ENCODE measurements at regions not wholly inside any gene's neighbourhood (a gene's known extent, or its start where the extent isn't known, plus 50 kb on each side); places are given as distances from the start of the nearest gene placed in this dataset.

GRCh38 chr5:174609116-174609515, 115.3 kb upstream of the MSX2 start:
- no peaks in the 10 kb centered on the region for H3K9me3 ChIP-seq
- H3K4me1 ChIP-seq, result peaks cover 18% of the 10 kb centered on the region
- peaks cover 4% of the 10 kb centered on the region for H3K27me3 ChIP-seq
- TF ChIP-seq POLR2A (IDR thresholded peaks at IDR 0.05) (no peak), EP300 (IDR thresholded peaks at IDR 0.05) (no peak), CTCF (IDR thresholded peaks at IDR 0.05) (no peak), POLR2AphosphoS5 (IDR thresholded peaks at IDR 0.05) (no peak)
- no peak overlapping the region for H3K27ac ChIP-seq
- no peaks in the 10 kb centered on the region for H3K36me3 ChIP-seq
- 30% methylated on average over 3 of the region's 14 CpGs for WGBS
- peak overlapping the region; percentile 6 for H3K4me3 ChIP-seq
- DNase-seq (ENCODE audit: low spot score in 2 of 2), result no peak

GRCh38 chr5:174610968-174611367, 113.4 kb upstream of the MSX2 start:
- DNase-seq (ENCODE audit: low spot score in 2 of 2), result no peak
- Histone ChIP-seq H3K4me1 (peaks cover 18% of the 10 kb centered on the region), H3K27me3 (peaks cover 8% of the 10 kb centered on the region), H3K36me3 (no peaks in the 10 kb centered on the region), H3K4me3 (no peak overlapping the region), H3K9me3 (no peaks in the 10 kb centered on the region), H3K27ac (no peak overlapping the region)
- TF ChIP-seq CTCF (IDR thresholded peaks at IDR 0.05), result no peak
- no peak for TF ChIP-seq POLR2AphosphoS5 (IDR thresholded peaks at IDR 0.05)
- no peak for TF ChIP-seq POLR2A (IDR thresholded peaks at IDR 0.05)
- TF ChIP-seq EP300 (IDR thresholded peaks at IDR 0.05), result no peak
- 40% methylated on average over 8 of the region's 8 CpGs for WGBS

- 36% methylated on average over 2 of the region's 2 CpGs for WGBS
- Histone ChIP-seq H3K4me3 (no peak overlapping the region), H3K9me3 (no peaks in the 10 kb centered on the region), H3K4me1 (peaks cover 18% of the 10 kb centered on the region), H3K27me3 (peaks cover 5% of the 10 kb centered on the region), H3K36me3 (no peaks in the 10 kb centered on the region), H3K27ac (no peak overlapping the region)
- no peak for DNase-seq (ENCODE audit: low spot score in 2 of 2)
- TF ChIP-seq POLR2AphosphoS5 (IDR thresholded peaks at IDR 0.05) (no peak), CTCF (IDR thresholded peaks at IDR 0.05) (no peak), POLR2A (IDR thresholded peaks at IDR 0.05) (no peak), EP300 (IDR thresholded peaks at IDR 0.05) (no peak)
Observed at GRCh38 chr5:174612686-174613085, 111.7 kb upstream of the MSX2 start.

- no peak for DNase-seq (ENCODE audit: low spot score in 2 of 2)
- Histone ChIP-seq H3K36me3 (no peaks in the 10 kb centered on the region), H3K27ac (no peak overlapping the region), H3K27me3 (peaks cover 17% of the 10 kb centered on the region), H3K4me1 (peaks cover 12% of the 10 kb centered on the region), H3K4me3 (no peak overlapping the region), H3K9me3 (no peaks in the 10 kb centered on the region)
- TF ChIP-seq EP300 (IDR thresholded peaks at IDR 0.05) (no peak), POLR2A (IDR thresholded peaks at IDR 0.05) (no peak), POLR2AphosphoS5 (IDR thresholded peaks at IDR 0.05) (no peak), CTCF (IDR thresholded peaks at IDR 0.05) (no peak)
- 91% methylated on average over 2 of the region's 2 CpGs for WGBS
Observed at GRCh38 chr5:174614500-174615135, 109.8 kb upstream of the MSX2 start.

DNA sequence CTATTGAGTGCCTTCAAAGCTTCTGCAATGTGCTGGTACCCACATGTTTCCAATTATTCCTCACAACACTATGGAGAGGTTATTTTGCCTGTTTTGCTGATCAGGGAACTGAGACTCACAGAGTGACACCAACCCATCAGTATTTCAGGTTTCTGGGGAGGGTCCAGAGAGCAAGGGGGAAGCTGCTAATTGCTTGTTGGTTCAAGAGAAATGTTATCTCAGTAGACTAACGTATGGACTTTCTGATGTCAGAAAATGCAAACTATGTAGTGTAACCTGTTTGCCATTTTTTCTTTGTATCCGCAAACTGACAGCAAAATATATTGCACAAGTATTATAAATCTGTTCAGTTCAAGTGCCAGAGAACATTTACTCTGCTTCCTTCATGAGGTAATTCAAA, 108.3 kb upstream of the MSX2 start:
- no peak overlapping the region for H3K27ac ChIP-seq
- no peak for DNase-seq (ENCODE audit: low spot score in 2 of 2)
- peaks cover 17% of the 10 kb centered on the region for H3K27me3 ChIP-seq
- H3K4me1 ChIP-seq, result peaks cover 8% of the 10 kb centered on the region
- no peaks in the 10 kb centered on the region for H3K9me3 ChIP-seq
- H3K4me3 ChIP-seq, result no peak overlapping the region
- TF ChIP-seq CTCF (IDR thresholded peaks at IDR 0.05) (no peak), POLR2A (IDR thresholded peaks at IDR 0.05) (no peak), POLR2AphosphoS5 (IDR thresholded peaks at IDR 0.05) (no peak), EP300 (IDR thresholded peaks at IDR 0.05) (no peak)
- 34% methylated on average over 2 of the region's 2 CpGs for WGBS
- H3K36me3 ChIP-seq, result no peaks in the 10 kb centered on the region

All from suprapubic skin (tissue), 4 donors.